CD8-positive, alpha-beta memory T cell (primary cell): ENCODE measurements at regions not wholly inside any gene's neighbourhood (a gene's known extent, or its start where the extent isn't known, plus 50 kb on each side); places are given as distances from the start of the nearest gene placed in this dataset.
"Not testable (repeated sequence)": the region's sequence is repeated elsewhere in the genome, so short reads cannot be mapped to it uniquely, and the experiment has no call there.

Experiments used
- CTCF ChIA-PET: fragments of 350-600 bp; sonication (Branson Sonifier 250); formaldehyde crosslinking; loops from one replicate; lab custom pipeline; 2021; ENCODE audit warnings: antibody characterized with exemption; lab: Charles Lee
- POLR2A ChIA-PET: fragments of 350-600 bp; sonication (Branson Sonifier 250); formaldehyde crosslinking; loops from one replicate; lab custom pipeline; 2021; ENCODE audit warnings: antibody characterized with exemption; lab: Charles Lee
- DNase-seq, 5 donors: peaks; one replicate each; pipeline versions ENCODE4 v3.0.0 to v3.0.0-alpha.2; 2020 to 2022; ENCODE audit warnings: mixed read lengths in 1 of 5
- H3K27ac ChIP-seq: one replicate; pipeline ENCODE4 v1.7.0; 2013; ENCODE audit warnings: low read depth, mild to moderate bottlenecking, low read length, moderate library complexity
- H3K27me3 ChIP-seq: 2 replicates; pipeline ENCODE4 v1.7.0; 2013; ENCODE audit warnings: low read length, mild to moderate bottlenecking; ENCODE audit not compliant: insufficient read depth, poor library complexity, severe bottlenecking
- H3K36me3 ChIP-seq: 2 replicates; pipeline ENCODE4 v1.7.0; 2013; ENCODE audit warnings: mild to moderate bottlenecking, low read length, moderate library complexity; ENCODE audit not compliant: insufficient read depth
- H3K4me1 ChIP-seq: 2 replicates; pipeline ENCODE4 v1.7.0; 2013; ENCODE audit warnings: mild to moderate bottlenecking, low read length, moderate library complexity; ENCODE audit not compliant: insufficient read depth
- H3K4me3 ChIP-seq: 2 replicates; pipeline ENCODE4 v1.7.0; 2013; ENCODE audit warnings: mild to moderate bottlenecking, low read length
- H3K9me3 ChIP-seq: 2 replicates; pipeline ENCODE4 v1.7.0; 2013; ENCODE audit warnings: mild to moderate bottlenecking, low read length
- H3K27ac Mint-ChIP-seq, 8 donors: one replicate each; pipeline ENCODE4 v1.8.0; 2020 to 2021; ENCODE audit warnings: mixed read lengths in 8 of 8, mild to moderate bottlenecking in 6 of 8, inconsistent platforms in 3 of 8, moderate library complexity in 3 of 8
- H3K27me3 Mint-ChIP-seq, 2 donors: one replicate each; pipeline ENCODE4 v1.8.0; 2020 to 2021; ENCODE audit warnings: mixed read lengths in 2 of 2, mild to moderate bottlenecking in 1 of 2, moderate library complexity in 1 of 2
- H3K36me3 Mint-ChIP-seq, 3 donors: one replicate each; pipeline ENCODE4 v1.8.0; 2020 to 2021; ENCODE audit warnings: mixed read lengths in 3 of 3, inconsistent platforms in 1 of 3, mild to moderate bottlenecking in 1 of 3
- H3K4me1 Mint-ChIP-seq, 3 donors: one replicate each; pipeline ENCODE4 v1.8.0; 2020 to 2021; ENCODE audit warnings: mixed read lengths in 3 of 3, inconsistent platforms in 1 of 3, mild to moderate bottlenecking in 1 of 3
- H3K4me3 Mint-ChIP-seq, 7 donors: one replicate each; pipeline ENCODE4 v1.8.0; 2020 to 2021; ENCODE audit warnings: mixed read lengths in 7 of 7, mild to moderate bottlenecking in 6 of 7, moderate library complexity in 4 of 7, inconsistent platforms in 2 of 7
- H3K9me3 Mint-ChIP-seq, 5 donors: one replicate each; pipeline ENCODE4 v1.8.0; 2020 to 2022; ENCODE audit warnings: mixed read lengths in 5 of 5, mild to moderate bottlenecking in 3 of 5, moderate library complexity in 2 of 5, inconsistent platforms in 1 of 5

DNA sequence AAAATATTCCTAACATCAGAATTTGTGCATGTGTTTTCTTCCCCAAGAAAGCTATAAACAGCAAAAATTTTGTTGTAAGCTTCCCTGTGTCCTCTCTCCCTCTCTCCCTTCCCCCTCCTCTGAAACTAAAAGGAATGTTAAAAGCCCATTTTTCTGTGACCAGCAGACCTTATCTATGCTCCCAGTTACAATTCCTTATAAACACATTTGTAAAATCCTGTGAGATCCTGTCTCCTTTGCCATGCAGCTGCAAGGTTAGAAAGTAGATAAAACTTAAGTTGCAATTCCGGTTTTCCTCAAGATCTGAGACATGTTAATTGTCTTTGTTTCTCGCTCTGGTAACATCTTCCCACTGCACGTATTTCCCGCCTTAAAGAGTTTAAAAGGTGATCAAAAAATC, 370.3 kb upstream of the TRPC7 start:
- DNase-seq, H3K27me3 Mint-ChIP-seq, H3K27ac Mint-ChIP-seq, H3K4me3 Mint-ChIP-seq, CTCF ChIA-PET, H3K4me1 ChIP-seq, H3K4me1 Mint-ChIP-seq, H3K27me3 ChIP-seq, H3K4me3 ChIP-seq, POLR2A ChIA-PET, H3K27ac ChIP-seq, H3K36me3 Mint-ChIP-seq, H3K36me3 ChIP-seq, H3K9me3 ChIP-seq: not testable (repeated sequence)
- H3K9me3 Mint-ChIP-seq = peaks cover 5 to 14% (median 10%) of the 10 kb centered on the region in 5 donors

- Histone ChIP-seq H3K36me3 (no peaks in the 10 kb centered on the region), H3K9me3 (no peaks in the 10 kb centered on the region), H3K27ac (no peak overlapping the region), H3K4me1 (no peaks in the 10 kb centered on the region), H3K27me3 (no peaks in the 10 kb centered on the region), H3K4me3 (no peak overlapping the region)
- H3K27ac Mint-ChIP-seq = no peak overlapping the region
- peaks cover 5 to 14% (median 10%) of the 10 kb centered on the region in 5 donors for H3K9me3 Mint-ChIP-seq
- H3K4me3 Mint-ChIP-seq = no peak overlapping the region
- peaks cover 2 to 10% of the 10 kb centered on the region in 2 donors for H3K27me3 Mint-ChIP-seq
- no peak for DNase-seq
- H3K4me1 Mint-ChIP-seq = no peaks in the 10 kb centered on the region
- ChIA-PET POLR2A (no interaction called here), CTCF (no interaction called here)
- H3K36me3 Mint-ChIP-seq = no peaks in the 10 kb centered on the region
These were observed 369.3 kb upstream of the TRPC7 start for GRCh38 chr5:136734628-136735027.

DNA sequence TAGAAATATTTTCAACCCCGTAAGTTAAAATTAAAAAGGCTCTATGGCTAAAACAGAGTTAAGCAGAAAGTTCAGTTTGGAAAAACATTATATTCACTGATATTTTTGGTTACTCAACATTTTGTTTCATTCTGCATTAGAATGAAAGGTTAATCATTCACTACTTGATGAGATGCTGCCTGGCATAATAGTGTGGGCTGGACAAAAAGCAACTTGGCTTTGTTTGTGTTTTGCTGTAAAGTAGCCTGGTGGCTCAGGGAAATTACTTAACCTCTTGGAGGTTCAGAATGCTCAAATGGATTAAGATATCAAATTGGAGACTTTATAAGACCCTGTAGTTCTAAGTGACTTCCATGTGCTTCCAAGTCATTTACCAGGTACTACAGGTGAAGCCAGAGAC, 367.4 kb upstream of the TRPC7 start:
- H3K27ac ChIP-seq = no peak overlapping the region
- H3K27ac Mint-ChIP-seq = no peak overlapping the region
- no peaks in the 10 kb centered on the region for H3K36me3 ChIP-seq
- H3K4me1 ChIP-seq = no peaks in the 10 kb centered on the region
- no peaks in the 10 kb centered on the region for H3K4me1 Mint-ChIP-seq
- H3K4me3 Mint-ChIP-seq = no peak overlapping the region
- H3K27me3 Mint-ChIP-seq = peaks cover 0 to 3% of the 10 kb centered on the region in 2 donors
- peaks cover 2 to 5% (median 5%) of the 10 kb centered on the region in 5 donors for H3K9me3 Mint-ChIP-seq
- no peak overlapping the region for H3K4me3 ChIP-seq
- H3K27me3 ChIP-seq = no peaks in the 10 kb centered on the region
- H3K36me3 Mint-ChIP-seq = no peaks in the 10 kb centered on the region
- ChIA-PET CTCF (no interaction called here), POLR2A (no interaction called here)
- H3K9me3 ChIP-seq = no peaks in the 10 kb centered on the region
- no peak for DNase-seq

DNA sequence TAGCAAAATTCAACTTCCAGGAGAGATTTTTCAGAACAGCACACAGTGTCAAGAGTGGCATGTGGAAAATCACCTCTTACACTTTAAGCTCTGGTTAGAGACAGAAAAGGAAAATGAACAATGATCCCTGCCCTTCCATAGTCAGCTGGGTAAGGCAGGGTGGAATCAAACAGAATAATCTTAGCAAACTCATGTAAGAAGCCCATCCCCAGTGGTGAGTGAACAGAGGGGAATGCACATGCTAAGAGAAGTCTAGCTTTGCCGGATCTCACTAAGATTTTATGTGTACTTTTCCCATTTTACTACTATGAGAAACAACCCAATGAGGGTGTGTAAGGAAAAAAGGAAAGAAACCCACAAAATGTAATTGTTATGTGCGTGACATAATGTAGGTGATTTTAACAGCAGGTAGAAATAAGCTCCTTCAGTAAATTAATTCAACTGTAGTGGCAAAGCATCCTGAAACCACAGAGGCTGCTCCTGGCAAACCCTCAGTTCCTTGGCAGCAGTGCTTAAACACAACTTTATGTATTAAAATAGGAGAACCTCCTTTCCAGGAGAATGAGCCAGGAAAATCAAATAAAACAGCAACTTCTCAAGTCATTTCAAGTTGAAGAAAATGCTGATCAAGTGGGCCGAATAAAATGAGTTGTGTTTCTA, 366.0 kb upstream of the TRPC7 start:
- peaks cover 2 to 5% (median 4%) of the 10 kb centered on the region in 5 donors for H3K9me3 Mint-ChIP-seq
- no peak for DNase-seq
- peaks cover 0 to 3% of the 10 kb centered on the region in 2 donors for H3K27me3 Mint-ChIP-seq
- Histone ChIP-seq H3K27me3 (no peaks in the 10 kb centered on the region), H3K9me3 (no peaks in the 10 kb centered on the region), H3K4me3 (no peak overlapping the region), H3K4me1 (no peaks in the 10 kb centered on the region), H3K27ac (no peak overlapping the region), H3K36me3 (no peaks in the 10 kb centered on the region)
- CTCF ChIA-PET = no interaction called here
- no peaks in the 10 kb centered on the region for H3K36me3 Mint-ChIP-seq
- no peak overlapping the region for H3K27ac Mint-ChIP-seq
- no peaks in the 10 kb centered on the region for H3K4me1 Mint-ChIP-seq
- POLR2A ChIA-PET = no interaction called here
- no peak overlapping the region for H3K4me3 Mint-ChIP-seq

- DNase-seq = no peak
- peaks cover 0 to 3% of the 10 kb centered on the region in 2 donors for H3K27me3 Mint-ChIP-seq
- Histone ChIP-seq H3K36me3 (no peaks in the 10 kb centered on the region), H3K4me3 (no peak overlapping the region), H3K9me3 (no peaks in the 10 kb centered on the region), H3K27ac (no peak overlapping the region), H3K4me1 (no peaks in the 10 kb centered on the region), H3K27me3 (no peaks in the 10 kb centered on the region)
- peaks cover 0 to 5% (median 2%) of the 10 kb centered on the region in 5 donors for H3K9me3 Mint-ChIP-seq
- ChIA-PET POLR2A (no interaction called here), CTCF (no interaction called here)
- H3K27ac Mint-ChIP-seq = no peak overlapping the region
- no peaks in the 10 kb centered on the region for H3K4me1 Mint-ChIP-seq
- no peaks in the 10 kb centered on the region for H3K36me3 Mint-ChIP-seq
- no peak overlapping the region for H3K4me3 Mint-ChIP-seq
These were observed 365.1 kb upstream of the TRPC7 start for GRCh38 chr5:136730426-136730825.

DNA sequence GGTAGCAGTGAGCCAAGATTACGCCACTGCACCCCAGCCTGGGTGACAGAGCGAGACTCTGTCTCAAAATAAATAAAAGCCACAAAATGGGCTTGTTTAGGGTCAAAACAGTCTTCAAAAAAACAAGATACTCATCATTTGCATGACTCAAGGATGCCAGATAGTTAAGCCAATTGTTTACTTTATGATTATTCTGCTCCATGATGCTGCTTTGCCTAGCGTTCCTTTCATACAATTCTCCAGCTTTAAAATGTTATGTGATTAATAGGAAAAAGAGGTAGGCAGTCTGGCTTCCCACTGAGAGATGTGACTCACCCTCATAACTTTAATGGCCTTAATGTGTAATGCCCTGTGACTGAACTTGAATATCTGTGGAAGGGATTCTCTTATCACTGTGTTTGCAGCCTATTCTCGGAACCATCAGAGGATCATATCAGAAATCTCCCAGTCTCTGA, 364.6 kb upstream of the TRPC7 start:
- no peak overlapping the region for H3K4me3 Mint-ChIP-seq
- no peaks in the 10 kb centered on the region for H3K36me3 Mint-ChIP-seq
- Histone ChIP-seq H3K27ac (no peak overlapping the region), H3K36me3 (no peaks in the 10 kb centered on the region), H3K4me3 (no peak overlapping the region), H3K4me1 (no peaks in the 10 kb centered on the region), H3K9me3 (no peaks in the 10 kb centered on the region), H3K27me3 (no peaks in the 10 kb centered on the region)
- CTCF ChIA-PET = no interaction called here
- H3K27ac Mint-ChIP-seq = no peak overlapping the region
- H3K4me1 Mint-ChIP-seq = no peaks in the 10 kb centered on the region
- H3K9me3 Mint-ChIP-seq = peaks cover 0 to 5% (median 2%) of the 10 kb centered on the region in 5 donors
- peaks cover 0 to 3% of the 10 kb centered on the region in 2 donors for H3K27me3 Mint-ChIP-seq
- POLR2A ChIA-PET = no interaction called here
- no peak for DNase-seq

GRCh38 chr5:136726506-136726905, 361.2 kb upstream of the TRPC7 start:
- H3K36me3 ChIP-seq = no peaks in the 10 kb centered on the region
- H3K27ac Mint-ChIP-seq = no peak overlapping the region
- H3K4me1 Mint-ChIP-seq = no peaks in the 10 kb centered on the region
- no peak for DNase-seq
- CTCF ChIA-PET = no interaction called here
- no peaks in the 10 kb centered on the region for H3K36me3 Mint-ChIP-seq
- H3K4me3 ChIP-seq = no peak overlapping the region
- H3K27me3 ChIP-seq = no peaks in the 10 kb centered on the region
- no peaks in the 10 kb centered on the region for H3K27me3 Mint-ChIP-seq
- peaks cover 0 to under 1% (median 0%) of the 10 kb centered on the region in 5 donors for H3K9me3 Mint-ChIP-seq
- H3K27ac ChIP-seq = no peak overlapping the region
- no peaks in the 10 kb centered on the region for H3K9me3 ChIP-seq
- no peaks in the 10 kb centered on the region for H3K4me1 ChIP-seq
- POLR2A ChIA-PET = no interaction called here
- no peak overlapping the region for H3K4me3 Mint-ChIP-seq

DNA sequence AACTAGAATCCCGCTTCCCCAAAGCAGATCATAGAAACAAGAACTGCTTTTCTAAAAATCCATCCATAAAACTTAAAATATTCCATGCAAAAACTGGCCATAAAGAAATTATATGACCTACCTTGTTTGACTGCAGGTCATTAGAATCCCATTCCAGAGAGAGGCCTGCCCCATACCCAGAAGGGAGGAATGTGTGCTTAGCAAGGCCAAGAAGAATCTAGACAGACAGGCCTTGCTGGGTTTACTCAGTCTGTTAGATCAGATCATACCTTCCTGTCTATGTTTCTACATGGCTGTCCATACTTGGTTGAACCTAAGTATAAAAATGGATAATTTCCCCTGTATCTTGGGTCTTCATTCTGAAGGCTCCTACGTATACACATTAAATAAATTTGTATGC, 358.8 kb upstream of the TRPC7 start:
- ChIA-PET POLR2A (no interaction called here), CTCF (no interaction called here)
- no peaks in the 10 kb centered on the region for H3K27me3 ChIP-seq
- Mint-ChIP-seq H3K36me3 (peaks cover 0 to 1% (median 0%) of the 10 kb centered on the region in 3 donors), H3K9me3 (peaks cover 0 to 4% (median 0%) of the 10 kb centered on the region in 5 donors), H3K4me1 (no peaks in the 10 kb centered on the region), H3K4me3 (no peak overlapping the region), H3K27ac (no peak overlapping the region), H3K27me3 (no peaks in the 10 kb centered on the region)
- no peaks in the 10 kb centered on the region for H3K36me3 ChIP-seq
- H3K4me3 ChIP-seq = no peak overlapping the region
- H3K27ac ChIP-seq = no peak overlapping the region
- no peak for DNase-seq
- no peaks in the 10 kb centered on the region for H3K9me3 ChIP-seq
- no peaks in the 10 kb centered on the region for H3K4me1 ChIP-seq
